Neural crest cell (in vitro differentiated cells): ENCODE measurements at regions not wholly inside any gene's neighbourhood (a gene's known extent, or its start where the extent isn't known, plus 50 kb on each side); places are given as distances from the start of the nearest gene placed in this dataset.

ENCODE experiments used
- DNase-seq: peaks from one replicate; pipeline ENCODE4 v3.0.0; 2021; ENCODE audit warnings: low read depth, mixed read lengths, low spot score
- H3K27ac Mint-ChIP-seq: one replicate; pipeline ENCODE4 v1.8.0; 2021; ENCODE audit warnings: mild to moderate bottlenecking, mixed read lengths; ENCODE audit not compliant: unreplicated experiment
- H3K27me3 Mint-ChIP-seq: 2 replicates; pipeline ENCODE4 v1.8.0; 2021; ENCODE audit warnings: low read depth, mild to moderate bottlenecking, mixed read lengths
- H3K36me3 Mint-ChIP-seq: 2 replicates; pipeline ENCODE4 v1.8.0; 2021; ENCODE audit warnings: low read depth, mild to moderate bottlenecking, mixed read lengths
- H3K4me1 Mint-ChIP-seq: 2 replicates; pipeline ENCODE4 v1.8.0; 2021; ENCODE audit warnings: mixed read lengths
- H3K4me3 Mint-ChIP-seq: one replicate; pipeline ENCODE4 v1.8.0; 2021; ENCODE audit warnings: mild to moderate bottlenecking, mixed read lengths
- H3K9me3 Mint-ChIP-seq: 2 replicates; pipeline ENCODE4 v1.8.0; 2021; ENCODE audit warnings: mixed read lengths
- CTCF ChIP-seq: fragments of 200-600 bp; sonication (generic); conservative IDR thresholded peaks from 2 replicates; pipeline ENCODE4 v1.5.0; 2021; ENCODE audit warnings: antibody characterized with exemption, mild to moderate bottlenecking

DNA sequence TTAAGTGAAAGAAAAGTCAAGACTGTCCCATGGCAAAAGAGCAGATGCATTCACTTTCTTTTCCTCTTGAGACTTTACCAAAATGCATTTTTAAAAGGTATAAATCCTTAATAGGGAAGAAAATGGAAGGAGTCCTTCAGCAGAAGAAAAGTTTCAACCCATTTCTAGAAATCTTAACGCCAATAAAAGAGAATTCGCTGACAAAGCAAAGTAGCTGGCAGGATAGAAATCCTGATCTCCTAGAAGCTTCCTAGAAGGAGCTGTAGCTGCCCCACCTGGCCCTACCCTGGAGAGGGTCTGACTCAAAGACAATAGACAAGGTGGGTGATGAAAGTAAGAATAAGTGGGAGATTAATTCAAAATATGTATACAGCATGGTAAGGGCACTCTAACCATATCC is 144.9 kb upstream of the PKDCC start:
- Mint-ChIP-seq H3K9me3 (no peaks in the 10 kb centered on the region), H3K27ac (no peak overlapping the region), H3K4me3 (no peak overlapping the region), H3K27me3 (no peaks in the 10 kb centered on the region), H3K36me3 (no peaks in the 10 kb centered on the region), H3K4me1 (no peaks in the 10 kb centered on the region)
- no peak for TF ChIP-seq CTCF
- no peak for DNase-seq

DNA sequence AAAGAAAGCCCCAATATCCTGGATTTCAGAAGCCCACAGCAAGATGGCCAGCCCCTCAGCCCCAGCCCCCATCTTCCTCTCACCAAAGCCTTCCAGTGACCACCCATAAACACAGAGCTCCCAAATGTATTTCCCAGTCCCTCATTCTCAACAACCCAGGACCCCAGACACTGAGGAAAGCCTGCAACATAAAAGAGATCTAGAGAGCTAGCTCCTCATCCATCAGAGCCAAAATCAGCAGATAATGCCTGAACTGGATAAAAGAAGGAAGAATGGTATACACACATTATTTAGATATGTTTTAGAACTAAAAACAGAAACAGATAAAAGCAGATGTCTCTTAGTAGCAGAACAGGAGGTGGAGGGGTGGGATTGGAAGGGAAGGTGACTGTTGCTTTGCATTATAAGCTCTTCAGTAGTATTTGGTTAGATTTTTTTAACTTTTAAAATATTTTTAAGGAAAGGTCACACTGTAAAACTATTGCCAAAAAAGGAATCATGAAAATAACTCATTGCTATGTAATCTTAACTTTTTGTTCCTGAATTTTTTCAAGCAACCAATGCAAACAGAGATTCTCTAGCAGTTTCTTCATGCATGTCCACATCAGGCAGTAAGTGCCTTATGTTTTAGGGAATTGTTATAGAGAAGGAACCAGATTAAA is 144.2 kb upstream of the PKDCC start:
- DNase-seq: no peak
- TF ChIP-seq CTCF: no peak
- Mint-ChIP-seq H3K27ac (no peak overlapping the region), H3K9me3 (no peaks in the 10 kb centered on the region), H3K27me3 (no peaks in the 10 kb centered on the region), H3K36me3 (no peaks in the 10 kb centered on the region), H3K4me3 (no peak overlapping the region), H3K4me1 (no peaks in the 10 kb centered on the region)

GRCh38 chr2:41904459-41904858 is 143.4 kb upstream of the PKDCC start:
- no peak overlapping the region for H3K4me3 Mint-ChIP-seq
- no peak for TF ChIP-seq CTCF
- H3K36me3 Mint-ChIP-seq: no peaks in the 10 kb centered on the region

GRCh38 chr2:41905597-41906337 is 142.1 kb upstream of the PKDCC start:
- H3K27ac Mint-ChIP-seq: peak overlapping the region; percentile 21
- no peak overlapping the region for H3K4me3 Mint-ChIP-seq
- H3K4me1 Mint-ChIP-seq: peaks cover 4% of the 10 kb centered on the region
- no peaks in the 10 kb centered on the region for H3K9me3 Mint-ChIP-seq
- H3K27me3 Mint-ChIP-seq: no peaks in the 10 kb centered on the region
- H3K36me3 Mint-ChIP-seq: no peaks in the 10 kb centered on the region
- no peak for DNase-seq
- no peak for TF ChIP-seq CTCF

More at GRCh38 chr2:41904459-41904858, 143.4 kb upstream of the PKDCC start:
- Mint-ChIP-seq H3K9me3 (no peaks in the 10 kb centered on the region), H3K4me1 (no peaks in the 10 kb centered on the region), H3K27ac (no peak overlapping the region), H3K27me3 (no peaks in the 10 kb centered on the region)
- DNase-seq: no peak

DNA sequence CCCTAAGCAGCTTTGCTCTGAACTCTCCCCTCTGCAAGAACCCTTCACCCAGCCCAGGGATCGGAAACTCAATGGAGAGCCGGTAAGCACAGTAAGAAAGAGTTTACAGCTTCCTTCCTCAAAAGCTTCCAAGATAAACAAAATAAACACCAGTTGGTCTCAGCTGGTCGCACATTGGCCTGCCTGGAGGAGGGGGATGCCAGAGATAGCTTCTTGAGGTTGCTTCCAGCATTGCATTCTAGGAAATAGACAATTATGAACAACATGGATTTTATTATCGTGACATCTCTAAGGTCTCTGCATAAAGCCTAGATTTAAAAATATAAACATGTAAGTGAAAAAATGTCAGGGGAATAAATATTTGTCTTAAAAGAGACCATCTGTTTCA is 141.5 kb upstream of the PKDCC start:
- DNase-seq: no peak
- peaks cover 4% of the 10 kb centered on the region for H3K4me1 Mint-ChIP-seq
- no peak for TF ChIP-seq CTCF
- H3K9me3 Mint-ChIP-seq: no peaks in the 10 kb centered on the region
- no peak overlapping the region for H3K4me3 Mint-ChIP-seq
- H3K27me3 Mint-ChIP-seq: no peaks in the 10 kb centered on the region
- peak overlapping the region; percentile 21 for H3K27ac Mint-ChIP-seq
- H3K36me3 Mint-ChIP-seq: no peaks in the 10 kb centered on the region
